HG03457 (cell line): ENCODE measurements at regions not wholly inside any gene's neighbourhood (a gene's known extent, or its start where the extent isn't known, plus 50 kb on each side); places are given as distances from the start of the nearest gene placed in this dataset.
"Not testable (repeated sequence)": the region's sequence is repeated elsewhere in the genome, so short reads cannot be mapped to it uniquely, and the experiment has no call there.

Experiments
- ATAC-seq: cut with Tn5 transposase; IDR thresholded peaks from one replicate; pipeline ENCODE4 v1.9.1; 2021; ENCODE audit warnings: moderate number of reproducible peaks; ENCODE audit not compliant: unreplicated experiment

GRCh38 chr7:75201606-75202079, 109.3 kb downstream of the GTF2IRD2B start:
- ATAC-seq, result not testable (repeated sequence)

GRCh38 chr7:75205367-75206085, 113.1 kb downstream of the GTF2IRD2B start:
- ATAC-seq, result not testable (repeated sequence)

DNA sequence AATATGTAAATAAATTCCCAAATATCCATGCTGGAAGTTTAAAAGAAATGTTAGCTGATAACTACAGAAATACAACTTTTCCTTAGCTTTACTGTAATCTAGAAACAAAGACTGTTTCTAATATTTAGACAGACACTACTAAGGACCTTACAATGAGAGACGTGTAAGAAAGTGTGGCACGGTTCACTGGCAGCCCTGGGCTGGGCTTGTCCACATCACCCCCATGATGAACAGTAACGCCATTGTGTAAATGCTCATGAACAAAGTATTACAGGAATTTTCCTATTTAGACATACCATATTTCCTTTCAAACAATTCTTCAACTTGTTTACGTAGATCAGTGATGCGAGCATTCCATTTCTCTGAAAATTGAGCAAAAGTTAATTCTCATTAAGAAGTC, 123.1 kb downstream of the GTF2IRD2B start:
- ATAC-seq, result not testable (repeated sequence)

GRCh38 chr7:75216963-75217362, 124.6 kb downstream of the GTF2IRD2B start:
- ATAC-seq, result not testable (repeated sequence)

- ATAC-seq, result not testable (repeated sequence)
Measured at GRCh38 chr7:75226102-75226501, 133.7 kb downstream of the GTF2IRD2B start.

DNA sequence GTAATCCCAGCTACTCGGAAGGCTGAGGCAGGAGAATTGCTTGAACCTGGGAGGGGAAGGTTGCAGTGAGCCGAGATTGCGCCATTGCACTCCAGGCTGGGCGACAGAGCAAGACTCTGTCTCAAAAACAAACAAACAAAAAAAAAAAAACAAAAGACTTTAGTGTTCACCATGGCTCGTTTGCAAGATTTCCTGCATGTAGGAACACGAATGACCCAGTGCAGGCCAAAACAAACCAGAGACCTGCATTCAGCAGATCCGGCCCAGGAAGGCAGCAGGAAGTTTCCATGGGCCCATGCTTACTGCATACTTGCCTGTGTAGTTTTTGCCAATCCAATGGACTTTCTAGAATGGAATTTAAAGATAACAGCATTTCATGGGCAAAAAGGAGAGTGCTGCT, 137.2 kb downstream of the GTF2IRD2B start:
- ATAC-seq, result not testable (repeated sequence)

- not testable (repeated sequence) for ATAC-seq
Measured at GRCh38 chr7:75230558-75230957, 138.2 kb downstream of the GTF2IRD2B start.

DNA sequence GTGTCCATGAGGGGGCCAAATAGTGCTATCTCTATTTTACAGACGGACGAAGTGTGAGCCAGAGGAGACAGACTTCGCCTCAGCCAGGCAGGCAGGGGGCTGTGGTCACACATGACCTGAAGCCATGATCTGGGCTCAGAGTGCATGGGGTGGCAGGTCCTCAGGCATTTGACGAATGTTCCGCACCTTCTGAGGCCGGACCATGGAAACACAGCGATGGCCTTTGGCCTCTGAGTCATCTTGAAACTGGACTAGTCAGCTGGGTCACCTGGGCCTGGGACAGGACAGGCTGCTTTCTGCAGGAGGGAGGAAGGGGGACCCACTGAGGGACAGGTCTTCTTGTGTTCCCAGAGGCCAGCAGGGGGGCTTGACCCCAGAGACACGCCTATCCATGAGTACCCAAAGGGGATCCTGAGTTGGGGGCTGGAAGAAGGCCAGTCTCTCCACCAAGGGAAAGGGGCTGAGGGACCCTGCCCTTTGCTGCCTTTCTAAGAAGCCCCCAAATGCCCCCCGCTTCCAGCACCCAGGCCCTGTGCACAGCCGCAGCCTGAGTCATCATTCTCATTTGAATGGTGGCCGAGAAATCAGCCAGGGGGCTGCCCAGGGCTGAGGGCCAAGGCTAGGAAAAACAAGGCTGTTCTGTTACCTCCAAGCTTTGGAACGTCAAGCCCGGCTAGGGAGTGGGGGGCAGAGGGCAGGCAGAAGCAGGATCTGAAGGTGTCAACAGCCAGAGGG, 142.9 kb downstream of the GTF2IRD2B start:
- ATAC-seq, result not testable (repeated sequence)

DNA sequence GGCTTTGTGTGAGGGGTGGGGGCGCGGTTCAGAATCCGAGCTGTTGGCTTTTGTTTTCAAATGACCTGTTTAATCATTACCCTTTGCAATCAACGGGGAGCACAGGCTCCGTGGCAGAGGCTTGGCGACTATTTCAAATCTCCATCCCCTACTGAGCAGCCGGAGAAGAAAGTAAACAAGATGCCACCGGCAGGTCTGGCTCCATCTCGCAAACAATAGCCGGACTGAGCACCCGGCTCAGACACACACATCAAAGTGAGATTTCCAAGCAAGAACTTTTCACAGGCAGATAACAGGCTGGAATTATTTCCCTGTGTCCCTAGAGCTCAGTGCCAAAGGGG, 143.4 kb downstream of the GTF2IRD2B start:
- not testable (repeated sequence) for ATAC-seq

DNA sequence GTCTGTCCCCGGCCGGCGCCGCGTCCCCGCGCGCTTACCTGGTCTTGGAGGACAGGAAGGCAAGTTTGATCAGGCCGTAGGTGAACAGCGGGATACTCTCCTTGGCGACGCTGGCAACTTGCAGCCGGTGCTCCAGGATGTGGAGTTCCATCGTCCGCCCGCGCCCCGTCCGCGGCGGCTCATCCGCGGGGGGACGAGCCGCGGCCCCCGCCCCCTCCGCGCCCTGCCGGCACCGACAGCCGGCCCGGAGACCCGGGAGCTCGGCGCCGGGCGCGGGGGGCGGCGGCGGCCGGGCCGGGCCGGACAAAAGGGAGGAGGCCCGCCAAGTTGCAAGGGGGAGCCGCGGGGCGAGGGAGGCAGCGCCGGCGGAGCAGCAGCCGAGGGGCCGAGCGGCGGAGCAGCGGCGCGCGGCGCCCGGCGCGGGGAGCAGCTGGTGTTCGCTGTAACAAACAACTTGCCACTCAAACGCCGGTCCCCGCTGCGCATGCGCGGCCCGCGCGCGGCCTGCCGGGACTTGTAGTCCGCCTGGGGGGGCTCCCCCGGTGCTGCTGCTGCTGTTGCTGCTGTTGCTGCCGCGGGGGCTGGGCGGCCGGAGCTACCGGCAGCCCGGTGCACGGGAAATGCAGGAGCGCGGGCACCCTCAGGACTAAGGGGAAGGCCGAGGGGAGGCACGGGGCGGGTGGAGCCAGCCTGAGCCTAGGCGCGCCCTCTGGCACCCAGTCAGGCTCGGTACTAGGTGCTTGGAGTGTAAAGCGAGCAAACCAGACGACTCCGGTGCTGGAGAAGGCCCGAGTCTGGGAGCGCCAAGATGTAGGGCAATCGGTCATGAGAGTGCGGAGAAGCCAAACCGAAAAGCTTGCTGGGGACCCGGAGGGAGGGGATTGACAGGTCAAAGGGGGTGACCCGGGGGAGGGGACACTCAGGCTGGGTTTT, 145.1 kb downstream of the GTF2IRD2B start:
- ATAC-seq, result peak; percentile 88

GRCh38 chr7:75238309-75238708, 145.9 kb downstream of the GTF2IRD2B start:
- not testable (repeated sequence) for ATAC-seq

DNA sequence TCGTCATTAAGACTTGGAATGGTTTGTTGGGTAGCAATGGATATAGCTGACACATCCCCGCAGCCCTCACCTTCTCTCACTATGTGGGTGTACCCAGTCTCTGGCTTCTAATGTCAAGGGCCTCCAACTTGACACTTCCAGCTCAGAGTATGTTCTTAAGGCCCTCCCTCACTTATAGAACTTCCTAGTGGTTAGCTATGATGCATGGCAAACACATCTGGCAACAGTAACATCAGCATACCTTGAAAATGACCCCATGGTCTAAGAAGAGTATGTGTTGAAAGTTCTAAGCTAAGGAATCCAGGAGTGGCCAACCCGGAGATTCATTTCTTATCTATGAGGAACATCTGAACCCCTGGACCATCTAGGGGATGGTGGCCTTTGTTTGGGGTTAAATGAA, 151.2 kb downstream of the GTF2IRD2B start:
- ATAC-seq, result not testable (repeated sequence)

DNA sequence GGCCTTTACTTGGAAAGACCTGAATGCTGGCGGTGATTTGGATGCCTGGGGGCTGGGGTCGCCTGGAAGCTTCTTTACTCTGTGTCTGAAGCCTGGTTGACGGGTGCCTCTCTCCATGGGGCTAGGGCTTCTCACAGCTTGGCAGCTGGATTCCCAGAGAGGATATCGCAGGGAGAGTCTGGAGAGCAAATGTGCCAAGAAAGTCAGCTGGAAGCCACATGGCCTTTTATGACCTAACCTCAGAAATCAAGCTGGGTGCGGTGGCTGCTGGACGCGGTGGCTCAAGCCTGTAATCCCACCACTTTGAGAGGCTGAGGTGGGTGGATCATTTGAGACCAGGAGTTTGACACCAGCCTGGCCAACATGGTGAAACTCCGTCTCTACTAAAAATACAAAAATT, 147.2 kb upstream of the TRIM73 start:
- not testable (repeated sequence) for ATAC-seq

DNA sequence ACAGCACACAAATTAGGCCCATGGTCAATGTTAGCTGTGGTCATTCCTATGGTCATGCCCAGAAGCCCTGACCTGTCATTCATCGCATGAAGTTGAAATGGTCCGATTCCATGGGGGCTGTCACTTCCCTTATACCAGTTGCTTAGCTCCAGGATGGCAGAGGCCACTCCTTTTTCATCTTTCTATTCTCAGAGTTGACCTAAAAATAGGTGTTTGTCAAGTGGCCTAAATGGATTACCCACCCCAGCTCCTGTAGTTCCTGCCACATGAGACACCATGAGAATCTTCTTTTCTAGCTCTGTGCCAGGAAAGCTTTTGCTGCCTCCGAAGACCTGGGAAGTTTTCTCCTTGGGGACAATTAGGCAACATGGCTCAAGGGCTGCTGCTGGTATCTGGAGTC, 141.2 kb upstream of the TRIM73 start:
- ATAC-seq, result not testable (repeated sequence)

DNA sequence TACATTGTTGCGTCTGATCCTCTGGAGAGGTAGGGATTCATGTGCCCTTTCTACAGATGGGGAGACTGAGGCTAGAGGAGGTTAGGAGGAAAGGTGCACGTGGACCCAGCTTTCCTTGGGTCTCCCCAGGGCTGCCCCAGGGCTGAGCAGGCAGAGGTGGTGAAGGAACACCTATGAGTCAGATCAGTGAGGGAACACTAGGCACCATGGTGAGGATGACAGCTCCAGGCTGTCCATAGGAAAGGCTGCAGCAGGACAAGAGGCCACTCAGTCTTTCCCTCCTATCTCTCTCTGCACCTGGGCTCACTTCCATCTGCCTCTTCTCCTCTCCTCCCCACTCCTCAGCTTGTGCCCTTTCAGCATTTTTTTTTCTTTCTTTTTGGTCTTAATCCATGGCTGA, 138.0 kb upstream of the TRIM73 start:
- not testable (repeated sequence) for ATAC-seq

DNA sequence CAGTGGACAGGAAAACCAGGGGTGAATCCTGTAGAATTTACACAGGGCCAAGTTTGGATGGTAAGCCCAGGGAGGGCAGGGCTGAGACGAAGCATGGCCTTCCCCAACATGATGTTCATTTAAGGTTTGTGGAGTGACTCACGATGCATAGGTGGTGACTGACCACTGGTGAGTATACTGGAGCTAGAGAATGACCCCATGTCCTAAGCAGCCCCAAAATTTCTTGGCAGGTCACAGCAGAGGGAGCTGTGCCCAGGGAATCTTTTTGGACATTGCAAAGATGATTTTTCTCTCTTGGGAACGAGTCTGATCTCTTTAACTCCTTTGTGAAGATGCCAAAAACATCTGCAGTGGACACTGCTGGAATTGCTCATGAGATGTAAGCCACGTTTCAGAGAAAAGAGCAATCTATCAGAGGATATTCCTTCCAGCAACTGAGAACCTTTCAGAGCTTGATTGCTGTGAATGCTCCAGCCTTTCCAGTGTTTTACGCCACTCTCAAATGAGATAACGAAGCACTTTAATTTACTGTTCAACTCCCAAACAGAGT, 135.9 kb upstream of the TRIM73 start:
- ATAC-seq, result not testable (repeated sequence)

DNA sequence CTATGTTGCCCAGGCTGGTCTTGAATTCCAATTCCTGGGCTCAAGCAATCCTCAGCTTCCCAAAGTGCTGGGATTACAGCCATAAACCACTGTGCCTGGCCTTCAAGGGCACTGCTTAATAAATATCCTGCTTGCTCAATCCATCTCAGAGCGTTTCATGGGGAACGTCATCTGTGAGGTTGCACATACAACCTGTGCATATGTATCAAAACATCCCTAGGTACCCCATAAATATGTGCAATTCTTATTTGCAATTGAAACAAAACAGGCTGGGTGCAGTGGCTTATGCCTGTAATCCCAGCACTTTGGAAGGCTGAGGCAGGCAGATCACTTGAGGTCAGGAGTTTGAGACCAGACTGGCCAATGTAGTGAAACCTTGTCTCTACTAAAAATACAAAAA, 133.8 kb upstream of the TRIM73 start:
- not testable (repeated sequence) for ATAC-seq

- not testable (repeated sequence) for ATAC-seq
Measured at GRCh38 chr7:75268158-75268557, 127.3 kb upstream of the TRIM73 start.

DNA sequence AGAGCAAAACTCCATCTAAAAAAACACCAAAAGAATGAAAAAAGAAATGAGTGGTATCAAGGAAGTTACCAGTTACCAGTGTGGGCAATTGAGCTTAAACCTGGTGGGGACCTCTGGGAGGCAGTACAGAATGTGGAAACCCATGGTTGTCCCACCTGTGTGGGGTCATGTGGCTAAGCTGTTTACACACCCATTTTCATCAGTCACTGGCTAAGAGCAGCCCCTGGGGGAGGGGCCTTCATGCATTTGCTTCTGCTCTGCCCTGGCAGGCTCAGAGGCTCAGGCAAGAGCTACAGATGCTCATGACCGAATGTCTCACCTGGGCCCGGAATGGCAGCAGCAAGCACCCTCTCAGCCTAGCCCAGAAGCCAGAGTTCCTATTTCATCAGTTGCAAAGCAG, 126.3 kb upstream of the TRIM73 start:
- not testable (repeated sequence) for ATAC-seq

DNA sequence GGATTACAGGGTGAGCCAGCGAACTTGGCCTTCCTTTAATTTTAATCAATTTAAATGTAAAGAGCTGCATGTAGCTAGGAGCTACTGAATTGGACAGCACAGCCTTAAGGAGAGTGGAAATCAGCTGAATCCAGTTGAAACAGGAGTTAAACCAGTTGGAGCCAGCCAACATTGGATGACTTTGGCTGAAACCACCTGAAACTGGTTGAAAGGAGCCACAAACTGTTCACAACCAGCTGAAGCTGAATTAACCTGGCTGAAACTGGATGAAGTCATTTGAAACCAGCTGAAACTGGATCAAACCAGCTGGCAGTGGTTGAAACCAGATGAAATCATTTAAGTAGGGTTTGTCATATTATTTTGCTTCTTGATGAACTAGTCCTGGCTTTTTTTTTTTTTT, 121.3 kb upstream of the TRIM73 start:
- ATAC-seq, result not testable (repeated sequence)
